Fibroblast of skin of abdomen (primary cell): ENCODE measurements at regions not wholly inside any gene's neighbourhood (a gene's known extent, or its start where the extent isn't known, plus 50 kb on each side); places are given as distances from the start of the nearest gene placed in this dataset.
A peak's percentile ranks its signal among the peaks of the same experiment; 100 is the strongest.
"Not testable (repeated sequence)": the region's sequence is repeated elsewhere in the genome, so short reads cannot be mapped to it uniquely, and the experiment has no call there.

ENCODE experiments used
- DNase-seq: peaks from one replicate; pipeline ENCODE4 v3.0.0-alpha.2; 2013

DNA sequence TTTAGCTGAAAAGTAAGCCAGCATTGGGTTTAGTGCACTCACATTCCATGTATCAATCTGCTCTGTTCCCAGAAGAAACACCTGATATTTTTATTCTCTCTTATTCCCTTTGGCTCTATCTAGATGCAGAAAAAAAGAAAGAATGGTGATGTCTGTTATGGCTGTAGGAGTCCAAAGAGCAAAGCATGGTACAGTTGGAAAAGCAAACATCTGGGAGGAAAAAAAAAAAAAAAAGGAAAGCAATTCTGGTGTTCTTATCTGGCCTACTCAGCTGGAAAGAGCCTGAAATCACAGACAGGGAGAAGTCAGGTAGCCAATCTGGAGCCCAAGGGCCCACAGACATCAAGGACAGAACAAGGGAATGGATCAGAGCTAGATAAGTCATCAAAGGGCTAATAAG, 293.9 kb downstream of the DUSP6 start:
- DNase-seq, result no peak

DNA sequence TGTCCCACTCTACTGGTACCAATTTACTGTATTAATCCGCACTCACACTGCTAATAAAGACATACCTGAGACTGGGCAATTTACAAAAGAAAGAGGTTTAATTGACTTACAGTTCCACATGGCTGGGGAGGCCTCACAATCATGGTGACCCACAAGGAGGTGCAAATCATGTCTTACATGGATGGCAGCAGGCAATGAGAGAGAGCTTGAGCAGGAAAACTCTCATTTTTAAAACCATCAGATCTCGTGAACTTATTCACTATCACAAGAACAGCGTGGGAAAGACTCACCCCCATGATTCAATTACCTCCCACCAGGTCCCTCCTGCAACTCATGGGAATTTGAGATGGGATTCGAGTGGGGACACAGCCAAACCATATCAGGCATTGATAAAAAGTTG, 298.5 kb downstream of the DUSP6 start:
- DNase-seq, result not testable (repeated sequence)

DNA sequence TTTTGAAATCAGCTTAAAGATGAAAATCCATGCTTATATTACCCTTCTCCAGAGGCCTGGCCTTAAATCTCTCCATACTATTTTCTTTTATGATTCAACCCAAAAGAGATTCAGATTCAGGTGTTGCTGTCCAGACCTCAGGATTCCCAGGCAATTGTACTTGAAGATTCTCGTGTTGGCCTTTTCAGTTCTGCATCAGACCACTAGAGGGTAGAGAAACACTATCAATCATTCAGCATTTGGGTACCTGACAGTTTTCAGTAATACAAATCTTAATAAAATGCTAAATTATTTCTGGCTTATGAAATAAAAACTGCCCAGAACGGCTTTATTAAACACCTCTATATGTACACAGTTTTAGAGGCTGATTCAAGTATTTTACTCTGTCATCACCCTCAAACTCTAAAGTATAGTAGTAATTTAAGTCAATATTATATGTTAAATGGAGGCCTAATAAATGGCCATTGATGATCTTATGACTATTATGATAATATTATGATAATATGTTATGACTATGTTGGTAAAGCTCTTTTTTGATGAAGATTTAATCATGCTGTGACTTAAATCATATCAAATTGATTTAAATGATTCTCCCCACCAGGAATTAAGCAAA, 301.1 kb downstream of the DUSP6 start:
- DNase-seq, result peak; percentile 62

DNA sequence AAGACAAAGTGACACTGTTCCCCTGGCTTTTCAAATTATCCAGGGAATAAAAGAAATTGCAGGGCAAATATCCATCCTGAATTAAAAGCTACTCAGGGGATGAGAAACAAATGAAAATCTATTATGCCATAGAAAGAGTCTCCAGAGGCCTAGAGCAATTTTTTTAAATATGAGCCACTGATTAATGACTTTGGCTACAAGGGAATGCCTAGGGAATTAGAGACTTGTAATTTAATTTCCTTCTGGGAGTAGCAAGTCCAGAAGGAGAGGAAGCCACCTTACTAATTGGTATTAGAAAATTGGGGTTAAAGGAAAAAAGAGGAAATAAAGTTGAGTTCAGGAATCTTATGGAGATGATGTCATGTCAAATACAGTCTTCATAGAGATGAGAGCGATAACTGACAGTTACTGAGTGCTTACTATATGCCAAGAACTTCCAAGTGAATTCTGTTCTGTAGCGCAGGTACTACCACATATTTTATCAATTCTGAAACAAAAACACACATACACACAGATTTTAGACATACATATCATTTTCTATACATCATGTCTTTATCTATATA, 304.4 kb downstream of the DUSP6 start:
- DNase-seq, result no peak

DNA sequence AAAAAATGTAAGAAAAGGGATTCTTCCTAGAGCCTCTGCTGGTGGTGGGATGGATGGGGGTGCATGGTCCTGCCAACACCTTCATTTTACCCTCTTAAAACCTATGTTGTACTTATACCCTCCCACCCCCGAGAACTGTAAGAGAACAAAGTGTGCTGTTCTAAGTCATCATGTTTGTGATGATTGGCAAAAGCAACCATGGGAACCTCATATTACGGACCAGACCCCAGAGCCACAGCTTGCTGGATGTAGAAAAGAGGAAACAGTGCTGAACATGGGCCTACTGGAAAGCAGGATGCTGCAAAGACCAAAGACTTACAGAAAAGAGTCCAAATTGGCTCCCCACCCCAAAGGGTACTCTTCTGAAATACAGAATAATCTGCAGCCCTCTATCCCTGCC, 311.2 kb downstream of the DUSP6 start:
- no peak for DNase-seq

DNA sequence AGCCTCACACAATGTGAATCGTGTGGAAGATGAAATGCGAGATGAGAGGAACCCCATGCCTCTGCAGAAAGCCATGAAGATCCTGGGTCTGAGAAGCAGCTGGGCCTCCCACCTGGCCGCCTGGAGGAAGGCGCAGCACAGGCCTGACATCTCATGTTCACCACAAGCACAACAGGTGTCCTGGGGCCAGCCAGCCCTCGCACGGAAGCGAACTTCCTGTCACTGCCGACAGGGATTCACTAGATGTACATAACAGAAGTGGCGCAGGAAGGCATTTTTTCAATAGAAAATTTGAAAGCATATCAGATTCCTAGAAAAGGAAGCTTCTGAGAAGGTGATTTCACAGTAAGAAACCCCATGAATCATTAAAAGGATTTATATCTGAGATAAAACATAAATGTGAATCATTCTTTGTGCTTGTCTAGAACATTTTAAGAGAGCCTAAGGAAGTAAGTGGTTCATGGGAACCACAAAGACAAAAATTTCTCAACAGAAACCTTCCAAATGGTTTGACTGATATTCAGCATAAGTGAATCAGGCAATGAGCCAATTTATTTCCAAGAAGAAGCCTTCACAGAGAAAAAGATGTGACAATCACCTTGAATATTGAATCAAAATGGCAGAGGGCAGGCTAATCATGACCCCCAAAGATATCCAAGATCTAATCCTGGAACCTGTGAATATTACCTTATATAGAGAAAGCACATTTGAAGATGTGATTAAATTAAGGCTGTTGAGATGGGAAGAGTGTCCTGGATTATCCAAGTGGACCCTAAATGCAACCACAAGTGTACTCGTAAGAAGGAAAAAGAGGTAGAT, 311.9 kb downstream of the DUSP6 start:
- peak; percentile 47 for DNase-seq

DNA sequence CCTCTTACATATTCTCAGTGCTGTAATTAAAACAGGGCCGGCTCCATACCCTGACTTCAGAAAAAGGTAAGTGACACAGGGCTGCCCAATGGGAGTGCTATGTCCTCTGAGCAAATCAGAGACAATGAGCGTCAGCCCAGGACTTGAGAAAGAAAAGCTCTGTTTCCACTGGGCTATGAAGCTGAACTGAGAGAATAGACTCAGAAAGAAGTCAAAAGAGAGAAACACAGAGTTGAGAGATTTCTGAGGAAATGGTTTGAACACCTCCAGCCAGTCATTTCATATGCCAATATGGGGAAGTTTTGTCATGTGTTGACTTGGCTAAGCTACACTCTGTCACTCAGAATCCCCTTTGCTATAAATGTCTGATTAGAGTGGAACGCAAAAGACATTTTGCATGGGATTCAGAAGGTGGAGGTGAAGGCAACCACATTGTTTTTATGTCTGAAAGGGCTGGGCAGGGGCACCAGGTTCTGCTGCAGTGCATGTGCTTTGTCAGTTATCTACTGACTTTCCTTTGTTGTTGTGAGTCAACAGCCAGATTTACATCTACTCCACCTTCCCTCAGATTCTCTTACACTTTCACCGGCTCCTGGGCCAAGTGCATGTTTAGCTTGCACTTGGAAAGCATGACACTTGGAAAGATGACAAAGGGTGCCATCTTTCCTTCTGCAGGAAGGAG, 313.3 kb downstream of the DUSP6 start:
- DNase-seq, result no peak

DNA sequence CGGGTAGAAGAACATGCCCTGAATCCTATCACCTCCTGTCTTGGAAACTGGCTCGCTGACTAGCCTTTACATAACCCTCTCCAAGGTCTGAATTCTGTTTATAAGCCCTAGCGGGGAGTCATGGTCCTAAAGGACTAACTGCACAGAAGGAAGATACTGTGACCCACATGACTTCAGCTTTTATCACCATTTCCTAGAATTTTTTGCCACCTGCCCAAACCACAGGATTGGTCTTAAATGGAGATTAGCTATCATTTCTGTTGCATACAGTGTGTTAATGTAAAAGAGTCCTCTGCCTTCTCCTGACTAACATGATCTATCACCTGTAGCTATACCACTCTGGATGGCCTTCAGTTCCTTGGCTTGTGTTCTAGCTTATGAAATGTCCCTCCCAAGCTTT, 319.2 kb downstream of the DUSP6 start:
- DNase-seq, result no peak

DNA sequence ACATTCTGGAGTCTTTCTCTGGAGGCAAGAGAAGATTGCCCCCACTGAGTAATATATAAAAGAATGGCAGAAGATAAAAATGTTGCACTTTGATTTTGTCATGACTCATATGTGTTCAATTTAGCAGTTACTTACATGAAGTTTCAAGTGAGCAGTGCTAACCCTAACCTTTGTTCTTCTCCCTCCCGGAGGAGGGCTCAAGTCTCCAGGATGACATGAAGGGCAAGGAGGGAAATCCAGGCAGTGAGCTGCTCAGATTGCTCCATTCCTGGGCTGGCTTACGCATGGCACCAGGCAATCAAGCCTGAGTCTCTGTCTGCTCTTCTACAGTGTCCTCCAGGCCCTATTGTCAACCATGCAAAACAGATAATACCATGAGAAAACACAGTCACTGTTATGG, 322.3 kb downstream of the DUSP6 start:
- DNase-seq, result peak; percentile 10

DNA sequence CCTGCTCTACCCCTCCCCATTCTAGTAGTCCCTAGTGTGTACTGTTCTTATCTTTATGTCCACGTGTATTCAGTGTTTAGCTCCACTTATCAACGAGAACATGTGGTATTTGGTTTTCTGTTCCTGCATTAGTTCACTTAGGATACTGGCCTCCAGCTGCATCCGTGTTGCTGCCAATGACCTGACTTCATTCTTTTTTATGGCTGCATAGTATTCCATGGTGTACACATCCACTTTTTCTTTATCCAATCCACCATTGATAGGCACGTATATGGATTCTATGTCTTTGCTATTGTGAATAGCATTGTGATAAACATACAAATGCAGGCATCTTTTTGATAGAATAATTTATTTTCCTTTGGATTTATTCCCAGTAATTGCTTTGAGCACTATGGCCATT, 327.7 kb downstream of the DUSP6 start:
- no peak for DNase-seq

DNA sequence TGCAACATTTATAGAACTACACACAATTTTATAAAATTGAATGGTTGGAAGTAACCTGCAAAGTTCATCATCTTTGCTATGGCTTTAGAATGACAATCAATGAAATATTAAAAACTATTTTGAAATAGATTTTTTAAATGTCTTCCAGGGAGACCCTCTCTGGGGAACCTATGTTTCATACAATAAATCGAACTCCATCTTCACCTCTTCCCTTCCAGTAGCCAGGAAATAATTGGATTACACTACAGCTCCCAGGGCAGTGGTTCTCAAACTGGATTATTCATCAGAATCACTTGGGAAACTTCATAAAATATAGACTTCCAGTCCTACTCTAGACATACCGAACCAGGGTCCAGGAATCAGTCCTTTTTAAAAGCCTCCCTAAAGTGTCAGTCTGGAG, 328.4 kb downstream of the DUSP6 start:
- DNase-seq, result no peak

DNA sequence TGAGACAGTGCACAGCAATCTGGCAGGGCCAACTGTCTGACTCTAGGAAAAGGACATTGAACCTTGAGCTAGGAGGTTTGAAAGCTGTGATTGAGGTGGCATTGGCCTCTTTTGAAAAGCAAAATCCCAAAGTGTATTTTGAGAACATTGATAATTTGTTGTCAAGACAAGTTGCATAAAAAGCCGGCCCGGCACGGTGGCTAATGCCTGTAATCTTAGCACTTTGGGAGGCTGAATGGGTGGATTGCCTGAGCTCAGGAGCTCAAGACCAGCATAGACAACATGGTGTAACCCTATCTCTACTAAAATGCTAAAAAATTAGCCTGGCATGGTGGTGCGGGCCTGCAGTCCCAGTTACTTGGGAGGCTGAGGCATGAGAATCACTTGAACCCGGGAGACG, 331.6 kb downstream of the DUSP6 start:
- DNase-seq, result no peak

DNA sequence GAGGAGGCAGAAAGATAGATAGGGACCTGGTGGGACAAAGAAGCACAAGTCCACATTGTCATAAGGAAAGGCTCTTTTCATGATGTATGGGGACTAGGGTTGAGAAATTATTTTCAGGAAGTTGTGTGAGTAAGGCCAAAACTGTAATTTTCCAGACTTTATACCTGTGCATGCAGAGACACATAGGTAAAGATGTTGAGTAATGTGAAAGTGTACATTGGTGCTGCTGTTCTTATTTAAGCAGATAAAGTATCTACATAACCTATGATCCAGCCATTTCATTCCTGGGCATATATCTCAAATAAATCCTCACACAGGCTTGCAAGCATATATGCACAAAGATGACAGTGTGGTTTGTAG, 332.2 kb downstream of the DUSP6 start:
- no peak for DNase-seq

DNA sequence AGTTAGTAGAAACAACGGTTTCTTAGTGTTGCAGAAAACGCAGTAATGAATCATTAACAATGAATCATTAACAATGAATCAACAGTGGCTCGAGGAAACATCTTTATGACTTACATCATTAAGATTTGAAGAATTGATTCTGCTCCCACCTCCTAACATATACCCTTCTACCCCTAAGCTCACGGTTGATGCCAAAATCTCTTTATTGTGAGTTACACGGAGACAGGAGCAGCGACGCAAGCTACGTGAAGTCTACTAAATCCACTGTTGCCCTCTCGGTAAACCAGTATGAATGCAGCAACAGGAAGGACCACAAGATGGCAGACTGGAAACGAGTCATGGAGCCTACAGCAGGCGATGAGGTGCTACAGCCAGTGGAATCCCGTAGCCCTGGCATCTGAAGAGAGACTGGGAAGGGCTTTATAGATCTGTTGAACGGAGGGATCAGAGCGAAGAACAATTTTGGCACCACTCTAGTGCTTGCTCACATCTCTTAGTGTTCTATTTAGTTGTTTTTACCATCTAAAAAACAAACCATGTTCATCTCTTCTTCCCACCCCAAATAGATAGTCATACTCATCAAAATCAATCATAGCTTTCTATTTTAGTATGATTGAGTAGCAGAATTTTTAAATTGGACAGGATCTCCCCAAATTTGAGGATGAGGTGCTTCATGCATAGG, 332.7 kb downstream of the DUSP6 start:
- peak; percentile 85 for DNase-seq

DNA sequence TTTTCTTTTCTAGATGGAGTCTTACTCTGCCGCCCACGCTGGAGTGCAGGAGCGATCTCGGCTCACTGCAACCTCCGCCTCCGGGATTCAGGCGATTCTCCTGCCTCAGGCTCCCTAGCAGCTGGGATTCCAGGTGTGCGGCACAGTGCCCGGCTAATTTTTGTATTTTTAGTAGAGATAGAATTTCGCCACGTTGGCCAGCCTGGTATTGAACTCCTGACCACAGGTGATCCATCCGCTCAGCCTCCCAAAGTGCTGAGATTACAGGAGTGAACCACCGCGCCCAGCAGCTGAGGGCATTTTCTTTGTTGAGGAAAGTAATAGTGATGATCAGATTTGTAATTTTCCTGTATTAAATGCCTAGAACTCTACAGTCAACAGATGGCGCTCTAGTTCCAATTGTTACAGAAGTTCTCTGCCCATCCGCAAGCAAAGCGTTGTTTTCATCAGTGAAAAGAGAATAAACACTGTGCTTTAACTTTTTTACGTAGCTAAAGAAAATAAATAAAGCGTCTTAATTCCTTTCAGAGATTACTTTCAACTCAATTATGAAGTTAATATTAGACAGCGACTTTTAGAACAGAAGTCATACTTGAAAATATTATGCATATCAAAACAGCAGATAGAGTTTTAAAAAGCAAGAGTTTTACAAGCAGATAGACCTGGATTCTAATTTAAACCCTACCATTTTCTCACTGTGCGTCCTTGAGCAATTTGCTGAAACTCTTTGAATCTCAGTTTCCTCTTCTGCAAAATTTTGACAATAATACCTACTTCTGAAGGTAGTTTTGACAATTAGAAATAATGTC, 335.1 kb downstream of the DUSP6 start:
- peak; percentile 67 for DNase-seq

DNA sequence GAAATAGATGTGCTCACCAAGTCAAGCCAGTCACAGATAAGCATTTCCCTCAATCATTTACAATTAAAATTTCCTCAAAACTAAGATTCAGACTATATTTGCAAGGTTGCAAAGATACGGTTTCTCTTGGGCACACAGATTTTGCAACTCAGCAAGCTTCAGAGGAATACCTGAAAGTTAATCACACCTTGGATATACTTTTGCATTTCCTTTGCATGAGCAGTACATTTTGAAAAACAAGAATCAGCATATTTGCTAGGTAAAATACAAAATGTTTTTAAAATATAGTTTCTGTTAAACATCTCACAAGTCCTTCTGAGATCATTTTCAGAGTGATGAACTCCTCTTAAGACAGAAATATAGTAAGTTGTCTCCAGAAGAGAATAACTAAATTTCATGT, 336.9 kb downstream of the DUSP6 start:
- DNase-seq, result no peak

DNA sequence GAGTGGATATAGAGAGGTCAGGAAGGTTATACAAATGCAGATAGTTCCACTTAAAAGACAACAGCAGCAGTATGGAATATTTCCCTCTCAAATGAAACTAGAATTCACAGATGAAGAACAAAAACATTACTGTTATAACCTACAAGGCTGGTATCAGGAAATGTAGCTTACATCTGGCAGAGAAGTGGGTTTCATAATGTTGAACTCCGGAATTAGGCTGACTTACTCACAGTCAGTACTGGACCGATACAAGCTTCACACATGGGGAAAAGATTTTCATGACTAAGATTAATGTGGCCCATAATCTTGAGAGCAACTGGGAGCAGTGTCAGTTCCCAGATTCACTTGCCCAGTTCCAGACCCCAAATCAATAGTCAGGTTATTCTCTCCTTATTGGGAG, 353.9 kb downstream of the DUSP6 start:
- no peak for DNase-seq

DNA sequence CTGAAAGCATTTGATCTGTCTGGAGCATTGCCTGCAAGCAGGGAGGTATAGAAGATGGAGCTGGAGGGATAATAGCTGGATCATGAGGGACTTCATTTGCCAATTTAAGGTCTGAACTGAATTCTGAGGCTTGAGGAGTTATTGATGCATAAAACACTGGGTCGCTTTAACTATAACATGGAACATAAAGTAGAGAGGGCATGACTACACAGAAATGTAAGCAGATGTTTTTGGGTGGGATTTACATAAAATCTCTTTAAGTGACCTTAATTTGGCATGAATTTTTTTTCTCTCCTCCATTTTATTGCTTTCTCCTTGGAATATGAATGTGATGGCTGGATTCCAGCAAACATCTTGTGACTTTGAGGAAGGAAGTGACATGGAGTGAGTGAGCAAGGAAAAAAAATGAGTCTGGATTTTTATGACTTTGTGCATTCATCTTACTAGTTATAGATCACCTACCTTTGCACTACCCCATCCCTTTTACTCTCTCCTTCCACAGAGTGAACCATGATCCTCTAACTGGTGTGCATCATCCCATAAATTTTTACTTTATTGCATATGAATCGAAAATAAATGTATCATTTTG, 356.0 kb downstream of the DUSP6 start:
- DNase-seq, result no peak

DNA sequence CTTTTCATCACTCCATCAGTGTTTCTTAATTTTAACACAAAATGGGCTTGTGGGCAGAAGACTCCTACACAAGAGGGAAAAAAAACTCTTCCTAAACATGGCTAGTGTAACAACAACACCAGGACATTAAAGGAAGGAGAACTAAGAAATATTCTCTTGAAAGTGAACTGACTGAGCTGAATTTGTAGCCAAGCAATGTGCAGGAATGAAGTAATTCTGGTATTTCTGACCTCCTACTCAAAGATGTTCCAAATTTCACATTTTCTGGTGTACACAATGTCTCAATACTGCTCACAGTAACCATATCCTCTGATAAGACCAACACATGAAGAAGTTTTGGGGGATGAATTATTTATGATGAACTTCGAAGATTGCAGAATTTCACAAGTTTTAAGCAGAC, 357.3 kb downstream of the DUSP6 start:
- DNase-seq, result no peak

DNA sequence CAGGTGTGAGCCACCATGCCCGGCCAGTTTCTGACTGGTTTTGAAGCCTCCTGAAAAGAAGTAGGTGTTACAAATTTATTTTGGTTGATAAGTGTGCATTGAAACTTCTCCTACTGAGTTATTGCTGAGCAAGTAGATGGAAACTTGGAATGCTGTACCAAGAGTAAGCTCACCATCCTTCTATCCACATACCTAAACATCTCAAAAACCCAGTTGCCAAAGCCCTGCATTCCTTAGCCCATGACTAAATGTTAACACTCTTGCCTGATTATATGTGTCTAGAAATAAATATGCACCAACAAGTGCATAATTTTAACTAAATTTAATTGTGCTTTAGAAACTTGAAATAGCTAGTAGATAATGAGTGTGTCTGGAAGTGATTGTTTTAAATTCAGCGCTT, 357.8 kb downstream of the DUSP6 start:
- DNase-seq, result peak; percentile 37

DNA sequence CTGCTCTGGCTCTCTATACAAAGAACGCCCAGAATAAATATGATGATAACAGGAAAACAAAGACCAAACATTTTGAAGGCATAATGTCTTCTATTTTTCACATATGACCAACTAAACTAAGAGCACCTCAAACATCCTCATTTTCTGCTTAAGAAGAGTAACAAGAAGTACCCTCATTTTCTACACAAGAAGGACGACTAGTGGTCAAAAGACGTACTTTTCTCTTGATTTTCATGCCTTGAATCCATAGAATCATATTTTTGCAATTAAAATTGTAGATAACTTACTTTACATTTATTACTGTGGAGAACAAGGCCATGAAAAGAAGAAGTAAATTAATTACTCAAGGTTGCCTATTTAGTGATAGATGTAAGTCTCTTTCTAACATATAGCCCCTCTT, 358.6 kb downstream of the DUSP6 start:
- DNase-seq, result peak; percentile 67

DNA sequence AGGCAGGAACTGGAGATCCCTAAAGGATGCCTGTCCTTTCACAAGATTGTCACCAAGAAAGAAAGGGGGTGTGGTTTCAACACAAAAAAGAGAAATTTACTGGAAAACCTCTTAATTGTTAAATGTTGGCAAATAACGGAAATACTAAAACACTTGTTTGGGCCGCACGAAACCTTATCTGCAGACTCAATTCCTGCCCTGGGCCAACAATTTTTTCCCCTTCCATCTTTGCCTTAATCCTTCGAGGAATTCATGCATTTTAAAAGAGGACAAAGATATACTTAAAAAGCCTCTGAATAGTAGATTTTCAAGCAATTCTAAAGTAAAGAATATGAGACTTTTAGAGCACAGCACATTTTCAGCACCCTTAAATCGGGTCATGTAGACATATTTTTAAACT, 366.2 kb downstream of the DUSP6 start:
- no peak for DNase-seq
